ENCODE measurements at regions not wholly inside any gene's neighbourhood (a gene's known extent, or its start where the extent isn't known, plus 50 kb on each side); places are given as distances from the start of the nearest gene placed in this dataset.

GRCh38 chr20:51906049-51906448 is 103.7 kb upstream of the SALL4 start:
- H3K4me3 ChIP-seq, result no peak overlapping the region
- WGBS, 2 donors, result 79 to 89% methylated on average over 6 of the region's 6 CpGs

GRCh38 chr20:51902933-51903332 is 100.6 kb upstream of the SALL4 start:
- TF ChIP-seq CTCF (IDR thresholded peaks at IDR 0.05) (no peak), POLR2A (IDR thresholded peaks at IDR 0.05) (no peak)
- no peak for DNase-seq
- H3K9me3 ChIP-seq, result no peaks in the 10 kb centered on the region
- H3K4me3 ChIP-seq, result no peak overlapping the region
- WGBS, 2 donors, result 82 to 84% methylated on average over 4 to 6 of the region's 6 CpGs
- no peaks in the 10 kb centered on the region for H3K4me1 ChIP-seq
- H3K27me3 ChIP-seq, result no peaks in the 10 kb centered on the region
- H3K36me3 ChIP-seq (replicated peaks in 1 of 2; ENCODE audit: insufficient read depth in 1 of 2, low read depth in 2 of 2), result no peaks in the 10 kb centered on the region
- no peak overlapping the region for H3K27ac ChIP-seq
- intact Hi-C loops (cut with DNase I), result no loop called here
- no peak for ATAC-seq

More at GRCh38 chr20:51906049-51906448, 103.7 kb upstream of the SALL4 start:
- TF ChIP-seq CTCF (IDR thresholded peaks at IDR 0.05) (no peak), POLR2A (IDR thresholded peaks at IDR 0.05) (no peak)
- intact Hi-C loops (cut with DNase I), result no loop called here
- DNase-seq (no peak), ATAC-seq (no peak)
- Histone ChIP-seq H3K36me3 (replicated peaks in 1 of 2; ENCODE audit: insufficient read depth in 1 of 2, low read depth in 2 of 2) (no peaks in the 10 kb centered on the region), H3K9me3 (no peaks in the 10 kb centered on the region), H3K4me1 (no peaks in the 10 kb centered on the region), H3K27ac (no peak overlapping the region), H3K27me3 (no peaks in the 10 kb centered on the region)

GRCh38 chr20:51900443-51900842 is 98.1 kb upstream of the SALL4 start:
- Histone ChIP-seq H3K4me1 (no peaks in the 10 kb centered on the region), H3K9me3 (no peaks in the 10 kb centered on the region), H3K4me3 (no peak overlapping the region), H3K27ac (no peak overlapping the region), H3K27me3 (no peaks in the 10 kb centered on the region), H3K36me3 (replicated peaks in 1 of 2; ENCODE audit: insufficient read depth in 1 of 2, low read depth in 2 of 2) (no peaks in the 10 kb centered on the region)
- DNase-seq (no peak), ATAC-seq (no peak)
- no peak for TF ChIP-seq CTCF (IDR thresholded peaks at IDR 0.05)
- no peak for TF ChIP-seq POLR2A (IDR thresholded peaks at IDR 0.05)
- intact Hi-C loops (cut with DNase I), result no loop called here
- 63 to 88% methylated on average over 2 to 3 of the region's 3 CpGs for WGBS, 2 donors

- no peak for TF ChIP-seq CTCF (IDR thresholded peaks at IDR 0.05)
- no peak for TF ChIP-seq POLR2A (IDR thresholded peaks at IDR 0.05)
- Histone ChIP-seq H3K36me3 (replicated peaks in 1 of 2; ENCODE audit: insufficient read depth in 1 of 2, low read depth in 2 of 2) (no peaks in the 10 kb centered on the region), H3K27ac (no peak overlapping the region), H3K4me1 (no peaks in the 10 kb centered on the region), H3K4me3 (no peak overlapping the region), H3K27me3 (no peaks in the 10 kb centered on the region), H3K9me3 (no peaks in the 10 kb centered on the region)
- ATAC-seq (no peak), DNase-seq (no peak)
- 85 to 86% methylated on average over 7 of the region's 7 CpGs for WGBS, 2 donors
- intact Hi-C loops (cut with DNase I), result no loop called here
These were observed 97.4 kb upstream of the SALL4 start for GRCh38 chr20:51899674-51900073.

- intact Hi-C loops (cut with DNase I), result no loop called here
- Histone ChIP-seq H3K9me3 (no peaks in the 10 kb centered on the region), H3K36me3 (replicated peaks in 1 of 2; ENCODE audit: insufficient read depth in 1 of 2, low read depth in 2 of 2) (no peaks in the 10 kb centered on the region), H3K4me1 (no peaks in the 10 kb centered on the region), H3K4me3 (no peak overlapping the region), H3K27ac (no peak overlapping the region), H3K27me3 (no peaks in the 10 kb centered on the region)
- ATAC-seq, result no peak
- TF ChIP-seq POLR2A (IDR thresholded peaks at IDR 0.05), result no peak
- no peak for TF ChIP-seq CTCF (IDR thresholded peaks at IDR 0.05)
- DNase-seq, result no peak
- 89 to 93% methylated on average over 3 to 6 of the region's 6 CpGs for WGBS, 2 donors
These were observed 96.5 kb upstream of the SALL4 start for GRCh38 chr20:51898788-51899187.

Measured in body of pancreas (tissue), 4 donors.